OCI-LY3 (cell line): ENCODE measurements at regions not wholly inside any gene's neighbourhood (a gene's known extent, or its start where the extent isn't known, plus 50 kb on each side); places are given as distances from the start of the nearest gene placed in this dataset.

Experiments used
- H2AFZ ChIP-seq: fragments of 200-600, 300-600 bp; shearing (Covaris generic); 2 replicates; pipeline ENCODE4 v1.6.0; 2014; ENCODE audit warnings: antibody characterized with exemption, low read depth, low read length
- H3K27ac ChIP-seq: fragments of 200-600, 300-600 bp; sonication (generic); 2 replicates; pipeline ENCODE4 v1.5.1; 2014; ENCODE audit warnings: mild to moderate bottlenecking, low read length, moderate library complexity, mixed read lengths
- H3K27me3 ChIP-seq: fragments of 200-600, 300-600 bp; sonication (generic); 2 replicates; pipeline ENCODE4 v1.6.1; 2014; ENCODE audit warnings: low read depth, low read length, mixed read lengths
- H3K36me3 ChIP-seq: fragments of 200-600, 300-600 bp; sonication (generic); replicated peaks from 2 replicates; pipeline ENCODE3; 2014; ENCODE audit warnings: low read depth, low read length, mixed read lengths
- H3K4me1 ChIP-seq: fragments of 300-600, 200-600 bp; sonication (generic); 2 replicates; pipeline ENCODE4 v1.6.1; 2014; ENCODE audit warnings: low read length, mixed read lengths
- H3K4me2 ChIP-seq: fragments of 200-600, 300-600 bp; sonication (generic); 2 replicates; pipeline ENCODE4 v1.6.1; 2014; ENCODE audit warnings: low read length, mixed read lengths
- H3K4me3 ChIP-seq: fragments of 300-600, 200-600 bp; sonication (generic); 2 replicates; pipeline ENCODE4 v1.5.1; 2014; ENCODE audit warnings: antibody characterized with exemption, mild to moderate bottlenecking, low read length, moderate library complexity
- H3K79me2 ChIP-seq: fragments of 300-600, 200-600 bp; shearing (Covaris generic); 2 replicates; pipeline ENCODE4 v1.6.1; 2014; ENCODE audit warnings: mild to moderate bottlenecking, low read length, mixed read lengths
- H3K9ac ChIP-seq: fragments of 300-600, 200-600 bp; shearing (Covaris generic); 2 replicates; pipeline ENCODE4 v1.6.0; 2014; ENCODE audit warnings: mild to moderate bottlenecking, low read length, moderate library complexity
- H3K9me3 ChIP-seq: fragments of 200-600, 300-600 bp; shearing (Covaris generic); 2 replicates; pipeline ENCODE4 v1.6.1; 2014; ENCODE audit warnings: low read length, mixed read lengths; ENCODE audit not compliant: insufficient read depth
- H4K20me1 ChIP-seq: fragments of 200-600, 300-600 bp; sonication (generic); 2 replicates; pipeline ENCODE4 v1.6.1; 2016; ENCODE audit warnings: low read length, mixed read lengths; ENCODE audit not compliant: insufficient read depth
- CTCF ChIP-seq: fragments of 200-600, 300-600 bp; sonication (generic); IDR thresholded peaks from 2 replicates; pipeline ENCODE4 v1.5.1; 2014; ENCODE audit warnings: antibody characterized with exemption, low read length, low read depth
- EZH2phosphoT487 ChIP-seq: fragments of 200-600 bp; shearing (Covaris generic); IDR thresholded peaks from 2 replicates; pipeline ENCODE4 v1.6.1; 2018; ENCODE audit warnings: antibody characterized with exemption, mixed run types, low read depth

GRCh38 chr11:29773656-29774264 is 243.1 kb downstream of the KCNA4 start:
- Histone ChIP-seq H4K20me1 (no peaks in the 10 kb centered on the region), H3K36me3 (no peaks in the 10 kb centered on the region), H2AFZ (no peak overlapping the region), H3K27me3 (no peaks in the 10 kb centered on the region), H3K9ac (no peak overlapping the region), H3K4me2 (no peak overlapping the region), H3K79me2 (no peaks in the 10 kb centered on the region), H3K27ac (no peak overlapping the region), H3K4me3 (no peak overlapping the region), H3K9me3 (no peaks in the 10 kb centered on the region), H3K4me1 (no peaks in the 10 kb centered on the region; the same call in 1 of the 2 replicates)
- TF ChIP-seq CTCF (no peak), EZH2phosphoT487 (no peak)

- Histone ChIP-seq H3K4me2 (no peak overlapping the region), H3K9me3 (no peaks in the 10 kb centered on the region), H3K27me3 (no peaks in the 10 kb centered on the region), H3K4me1 (no peaks in the 10 kb centered on the region), H3K9ac (no peak overlapping the region), H3K4me3 (no peak overlapping the region), H4K20me1 (no peaks in the 10 kb centered on the region), H3K27ac (no peak overlapping the region), H2AFZ (no peak overlapping the region), H3K79me2 (no peaks in the 10 kb centered on the region), H3K36me3 (no peaks in the 10 kb centered on the region)
- TF ChIP-seq EZH2phosphoT487: no peak
- TF ChIP-seq CTCF: no peak
These were observed 260.0 kb downstream of the KCNA4 start for GRCh38 chr11:29756871-29757270.

GRCh38 chr11:29755474-29755873 is 261.4 kb downstream of the KCNA4 start:
- no peak overlapping the region for H3K27ac ChIP-seq
- no peaks in the 10 kb centered on the region for H3K4me1 ChIP-seq
- H3K79me2 ChIP-seq: no peaks in the 10 kb centered on the region
- H3K36me3 ChIP-seq: no peaks in the 10 kb centered on the region
- H4K20me1 ChIP-seq: no peaks in the 10 kb centered on the region
- no peak overlapping the region for H3K4me3 ChIP-seq
- H3K4me2 ChIP-seq: no peak overlapping the region
- TF ChIP-seq CTCF (no peak), EZH2phosphoT487 (no peak)
- no peak overlapping the region for H3K9ac ChIP-seq
- no peaks in the 10 kb centered on the region for H3K9me3 ChIP-seq
- no peaks in the 10 kb centered on the region for H3K27me3 ChIP-seq
- no peak overlapping the region for H2AFZ ChIP-seq

- Histone ChIP-seq H3K27me3 (no peaks in the 10 kb centered on the region), H3K9me3 (no peaks in the 10 kb centered on the region), H3K4me2 (no peak overlapping the region), H3K36me3 (no peaks in the 10 kb centered on the region), H4K20me1 (no peaks in the 10 kb centered on the region), H3K9ac (no peak overlapping the region), H3K4me1 (no peaks in the 10 kb centered on the region), H3K27ac (no peak overlapping the region), H3K4me3 (no peak overlapping the region), H2AFZ (no peak overlapping the region), H3K79me2 (no peaks in the 10 kb centered on the region)
- no peak for TF ChIP-seq CTCF
- TF ChIP-seq EZH2phosphoT487: no peak
These were observed 265.2 kb downstream of the KCNA4 start for GRCh38 chr11:29751618-29752017.
